GM18907 (cell line): ENCODE measurements at regions not wholly inside any gene's neighbourhood (a gene's known extent, or its start where the extent isn't known, plus 50 kb on each side); places are given as distances from the start of the nearest gene placed in this dataset.
A peak's percentile ranks its signal among the peaks of the same experiment; 100 is the strongest.

Source experiments
- ATAC-seq: cut with Tn5 transposase; IDR thresholded peaks from one replicate; pipeline ENCODE4 v1.9.1; 2021; ENCODE audit warnings: mild to moderate bottlenecking, moderate library complexity; ENCODE audit not compliant: unreplicated experiment

GRCh38 chrX:39165185-39165584 lies 363.9 kb downstream of the MID1IP1 start:
- ATAC-seq, result no peak

- ATAC-seq, result no peak
Observed at GRCh38 chrX:39165773-39166172, 364.5 kb downstream of the MID1IP1 start.

DNA sequence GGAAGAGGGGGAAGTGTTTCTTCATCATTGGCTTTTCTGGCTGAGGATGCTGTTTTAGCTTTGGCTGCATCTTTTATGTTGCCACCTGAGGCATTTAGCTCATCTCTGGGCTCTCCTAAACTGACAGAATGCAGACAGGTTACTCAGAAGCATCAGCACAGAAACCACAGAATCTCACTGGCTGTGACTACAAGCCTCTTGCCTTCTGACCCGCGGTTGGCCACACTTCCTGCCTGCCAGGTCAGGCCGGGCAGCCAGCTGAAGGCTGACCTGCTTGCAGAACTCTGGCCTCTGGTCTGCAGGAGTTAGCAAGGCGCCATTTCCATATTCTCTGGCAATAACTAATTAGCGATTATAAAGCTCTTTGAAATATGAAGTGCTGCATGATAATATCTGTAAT lies 366.5 kb downstream of the MID1IP1 start:
- ATAC-seq, result peak; percentile 81

- no peak for ATAC-seq
Observed at GRCh38 chrX:39168609-39169008, 367.4 kb downstream of the MID1IP1 start.

DNA sequence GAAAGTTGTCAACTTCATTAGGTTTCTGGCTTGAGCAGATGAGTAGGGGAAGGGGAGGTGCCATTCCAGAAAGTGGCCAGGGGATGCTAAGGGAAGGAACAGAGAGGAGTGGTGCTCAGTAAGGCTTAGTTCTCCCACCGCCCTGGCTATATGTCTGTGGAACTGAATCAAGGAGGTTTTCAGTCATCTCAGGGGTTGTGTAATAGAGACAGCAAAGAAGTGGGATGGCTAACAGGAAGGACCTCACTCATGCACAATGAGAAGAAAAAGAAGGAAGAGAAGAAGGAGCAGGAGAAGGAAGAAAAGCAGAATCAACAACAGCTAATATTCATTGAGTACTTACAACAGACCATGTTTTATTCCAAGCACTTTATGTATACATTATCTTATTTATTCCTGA lies 368.7 kb downstream of the MID1IP1 start:
- no peak for ATAC-seq

GRCh38 chrX:39170464-39170863 lies 369.2 kb downstream of the MID1IP1 start:
- ATAC-seq, result no peak

DNA sequence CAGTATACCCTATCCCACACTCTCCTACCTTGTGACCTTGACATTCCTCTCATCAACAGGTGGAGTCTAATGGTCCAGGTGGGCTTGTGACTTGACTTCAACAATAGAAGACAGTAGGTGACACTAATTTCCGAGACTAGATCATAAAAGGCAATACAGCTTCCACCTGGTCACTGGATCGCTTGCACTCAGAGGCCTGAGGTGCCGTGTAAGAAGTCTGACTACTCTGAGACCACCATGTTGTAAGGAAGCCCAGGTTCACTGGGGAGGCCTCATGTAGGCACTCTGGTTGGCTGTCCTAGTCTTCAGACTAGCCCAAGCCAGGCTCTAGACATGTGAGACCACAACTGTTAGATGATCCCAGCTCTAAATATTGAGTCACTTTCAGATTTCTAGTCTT lies 370.4 kb downstream of the MID1IP1 start:
- ATAC-seq, result no peak

GRCh38 chrX:39174241-39174771 lies 373.0 kb downstream of the MID1IP1 start:
- no peak for ATAC-seq

DNA sequence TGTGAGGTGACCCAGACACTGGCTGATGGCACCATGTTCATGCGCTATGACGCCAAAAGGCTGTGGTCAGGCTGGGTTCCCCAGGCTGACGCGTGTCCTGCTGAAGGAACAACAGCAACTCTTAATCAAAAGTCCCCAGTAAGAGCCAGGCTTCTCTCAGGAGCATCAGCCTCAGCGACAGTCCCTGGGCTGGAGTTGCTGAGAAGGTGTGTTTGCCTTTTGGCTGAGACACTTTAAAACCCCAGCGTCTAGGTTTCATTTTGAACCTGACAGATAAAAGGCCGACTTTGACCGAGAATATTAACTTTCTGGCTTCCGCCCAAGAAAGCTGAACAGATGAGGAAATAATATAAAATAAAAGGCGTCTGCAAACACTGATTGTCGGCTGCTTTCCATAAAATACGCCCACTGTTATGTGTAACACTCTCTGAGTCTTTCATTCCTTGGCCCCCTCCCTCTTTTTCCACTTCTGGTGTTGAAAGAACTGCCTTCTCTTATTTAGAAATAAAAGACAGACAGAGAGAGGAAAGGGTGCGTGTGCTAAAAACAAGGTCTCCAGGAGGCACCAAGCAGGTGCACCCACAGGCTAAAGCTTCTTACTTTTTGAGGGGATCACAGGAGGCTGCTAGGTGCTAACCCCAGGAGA lies 373.6 kb downstream of the MID1IP1 start:
- peak; percentile 54 for ATAC-seq

GRCh38 chrX:39175418-39176057 lies 374.3 kb downstream of the MID1IP1 start:
- no peak for ATAC-seq

- ATAC-seq, result no peak
Observed at GRCh38 chrX:39176105-39176504, 374.8 kb downstream of the MID1IP1 start.

DNA sequence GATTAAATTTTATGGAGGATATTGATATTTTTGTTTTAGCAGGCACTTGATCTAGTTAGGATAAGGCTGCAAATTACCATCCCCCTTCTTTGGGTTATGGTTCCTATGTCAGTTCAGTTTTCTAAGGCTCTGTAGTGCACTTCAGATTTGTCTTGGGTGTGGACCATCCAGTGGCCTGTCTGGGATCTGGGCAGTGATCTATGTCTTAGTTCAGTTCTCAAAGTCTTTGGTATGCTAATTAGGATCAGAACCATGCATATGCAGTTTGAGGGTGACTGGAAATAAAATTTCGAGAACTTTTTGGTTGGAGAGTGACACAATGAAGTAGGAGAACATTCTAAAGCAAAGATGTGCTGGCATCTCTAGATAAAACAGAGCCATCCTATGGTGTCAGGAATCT lies 388.2 kb downstream of the MID1IP1 start:
- no peak for ATAC-seq

DNA sequence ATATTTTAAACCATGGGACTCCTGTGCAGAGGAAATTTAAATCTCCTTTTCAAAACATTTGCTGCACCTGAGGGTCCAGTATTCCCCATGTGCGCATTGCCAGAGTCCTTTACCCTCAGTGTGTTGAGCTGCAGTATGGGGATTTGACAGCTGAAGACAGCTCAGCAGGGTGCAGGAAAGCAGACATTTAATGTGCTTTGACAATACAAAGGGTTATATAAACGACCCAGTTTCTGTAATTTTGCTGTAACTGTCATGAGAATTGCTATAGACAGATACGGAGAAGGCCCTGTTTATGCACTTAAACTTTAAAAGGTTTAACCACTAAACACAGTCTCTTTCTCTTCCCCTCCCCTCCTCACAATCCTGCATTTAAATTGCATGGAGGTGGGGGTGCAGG lies 393.4 kb downstream of the MID1IP1 start:
- ATAC-seq, result no peak

GRCh38 chrX:39195156-39195555 lies 393.9 kb downstream of the MID1IP1 start:
- no peak for ATAC-seq

DNA sequence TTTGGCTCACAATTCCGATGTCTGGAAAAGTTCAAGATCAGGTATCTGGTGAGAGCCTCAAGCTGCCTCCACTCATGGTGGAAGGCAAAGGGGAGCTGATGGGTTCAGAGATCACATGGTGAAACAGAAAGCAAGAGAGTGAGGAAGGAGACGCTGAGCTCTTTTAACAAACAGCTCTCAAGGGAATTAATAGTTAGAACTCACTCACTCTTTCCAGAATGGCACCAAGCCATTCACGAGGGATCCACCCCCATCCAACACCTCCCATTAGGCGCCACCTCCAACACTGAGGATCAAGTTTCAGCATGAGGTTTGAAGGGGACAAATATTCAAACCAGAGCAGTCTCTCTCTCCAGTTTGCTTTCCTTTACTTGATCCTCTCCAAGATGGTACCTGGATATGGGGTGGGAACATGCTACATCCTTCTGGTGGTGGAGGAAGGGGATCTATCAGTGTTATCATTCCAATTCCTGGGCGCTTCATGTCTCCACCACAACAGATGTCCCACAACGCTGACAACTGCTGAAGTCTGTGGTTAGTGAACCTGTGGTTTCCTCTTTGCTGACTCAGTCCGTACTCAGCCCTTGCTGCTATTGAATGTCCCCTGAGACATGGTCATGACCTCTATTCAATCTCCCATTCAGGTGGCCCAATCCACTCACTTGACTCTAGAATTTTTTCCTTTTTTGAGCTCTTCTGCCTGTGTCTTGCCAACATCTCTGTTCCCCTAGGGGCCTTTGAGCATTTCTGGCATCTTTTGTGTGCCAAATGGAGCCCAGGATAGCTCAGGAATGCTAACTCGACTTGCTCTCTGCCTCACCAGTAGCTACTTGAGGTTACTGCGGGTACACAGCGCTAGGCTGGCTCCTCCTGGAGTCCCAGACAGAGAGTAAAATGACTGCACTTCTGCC lies 395.2 kb downstream of the MID1IP1 start:
- peak; percentile 97 for ATAC-seq

GRCh38 chrX:39199429-39199828 lies 398.2 kb downstream of the MID1IP1 start:
- no peak for ATAC-seq

GRCh38 chrX:39201305-39201990 lies 400.2 kb downstream of the MID1IP1 start:
- no peak for ATAC-seq

- ATAC-seq, result no peak
Observed at GRCh38 chrX:39202641-39203040, 401.4 kb downstream of the MID1IP1 start.

DNA sequence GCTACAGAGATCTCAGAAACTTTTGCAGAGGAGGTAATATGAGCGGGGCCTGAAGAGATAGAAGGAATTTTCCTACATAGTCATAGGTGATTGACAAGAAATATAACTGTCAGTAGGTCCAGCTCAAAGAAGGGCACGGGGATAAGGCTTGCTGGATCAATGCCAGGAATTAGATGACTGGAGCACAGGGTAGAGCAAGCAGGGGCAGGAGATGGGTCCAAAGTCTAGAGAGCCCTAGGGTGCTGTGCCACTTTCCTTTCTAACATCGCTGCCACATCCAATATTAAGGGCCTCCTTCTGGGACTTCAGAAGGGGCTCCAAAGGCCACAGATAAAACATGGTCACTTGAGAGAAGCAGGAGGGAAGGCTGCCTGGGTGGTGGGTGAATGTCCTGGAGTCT lies 402.2 kb downstream of the MID1IP1 start:
- no peak for ATAC-seq

- ATAC-seq, result no peak
Observed at GRCh38 chrX:39204353-39204752, 403.1 kb downstream of the MID1IP1 start.

GRCh38 chrX:39204945-39205344 lies 403.7 kb downstream of the MID1IP1 start:
- ATAC-seq, result peak; percentile 59
